ENCODE measurements at regions not wholly inside any gene's neighbourhood (a gene's known extent, or its start where the extent isn't known, plus 50 kb on each side); places are given as distances from the start of the nearest gene placed in this dataset.

- Mint-ChIP-seq H3K4me1 (peaks cover 49% of the 10 kb centered on the region), H3K36me3 (ENCODE audit: low read depth) (no peaks in the 10 kb centered on the region), H3K27ac (no peak overlapping the region), H3K4me3 (no peak overlapping the region), H3K27me3 (ENCODE audit: low read depth) (no peaks in the 10 kb centered on the region), H3K9me3 (no peaks in the 10 kb centered on the region)
- no peak for TF ChIP-seq CTCF (IDR thresholded peaks at IDR 0.05; ENCODE audit: unreplicated experiment in 3 of 3)
These were observed 67.5 kb downstream of the TMX1 start for GRCh38 chr14:51307551-51307950.

- H3K9me3 Mint-ChIP-seq, result no peaks in the 10 kb centered on the region
- H3K4me1 Mint-ChIP-seq, result peaks cover 44% of the 10 kb centered on the region
- no peak for TF ChIP-seq CTCF (IDR thresholded peaks at IDR 0.05; ENCODE audit: unreplicated experiment in 3 of 3)
- peak overlapping the region in 2 of 3 experiments; percentile 16 to 65 for H3K27ac Mint-ChIP-seq
- no peaks in the 10 kb centered on the region for H3K27me3 Mint-ChIP-seq (ENCODE audit: low read depth)
- H3K4me3 Mint-ChIP-seq, result peak overlapping the region in 1 of 3 experiments; percentile 14
- H3K36me3 Mint-ChIP-seq (ENCODE audit: low read depth), result no peaks in the 10 kb centered on the region
These were observed 68.8 kb downstream of the TMX1 start for GRCh38 chr14:51308866-51309265.

- no peaks in the 10 kb centered on the region for H3K27me3 Mint-ChIP-seq (ENCODE audit: low read depth)
- H3K9me3 Mint-ChIP-seq, result no peaks in the 10 kb centered on the region
- TF ChIP-seq CTCF (IDR thresholded peaks at IDR 0.05; ENCODE audit: unreplicated experiment in 3 of 3), result no peak
- no peak overlapping the region for H3K4me3 Mint-ChIP-seq
- H3K27ac Mint-ChIP-seq, result peak overlapping the region in 2 of 3 experiments; percentile 46 to 82
- H3K4me1 Mint-ChIP-seq, result peaks cover 36% of the 10 kb centered on the region
- no peaks in the 10 kb centered on the region for H3K36me3 Mint-ChIP-seq (ENCODE audit: low read depth)
These were observed 70.5 kb downstream of the TMX1 start for GRCh38 chr14:51310505-51310944.

GRCh38 chr14:51314321-51315015 is 74.4 kb downstream of the TMX1 start:
- Mint-ChIP-seq H3K27me3 (ENCODE audit: low read depth) (no peaks in the 10 kb centered on the region), H3K27ac (no peak overlapping the region), H3K4me1 (peaks cover 25% of the 10 kb centered on the region), H3K4me3 (no peak overlapping the region), H3K9me3 (no peaks in the 10 kb centered on the region), H3K36me3 (ENCODE audit: low read depth) (no peaks in the 10 kb centered on the region)
- TF ChIP-seq CTCF (IDR thresholded peaks at IDR 0.05; ENCODE audit: unreplicated experiment in 3 of 3), result no peak

GRCh38 chr14:51317373-51317772 is 77.3 kb downstream of the TMX1 start:
- H3K4me3 Mint-ChIP-seq, result no peak overlapping the region
- no peak overlapping the region for H3K27ac Mint-ChIP-seq
- no peak for TF ChIP-seq CTCF (IDR thresholded peaks at IDR 0.05; ENCODE audit: unreplicated experiment in 3 of 3)
- no peaks in the 10 kb centered on the region for H3K9me3 Mint-ChIP-seq
- H3K27me3 Mint-ChIP-seq (ENCODE audit: low read depth), result no peaks in the 10 kb centered on the region
- no peaks in the 10 kb centered on the region for H3K36me3 Mint-ChIP-seq (ENCODE audit: low read depth)
- H3K4me1 Mint-ChIP-seq, result peaks cover 11% of the 10 kb centered on the region

Data from nephron (organoid).